Testis (tissue), 2 donors: ENCODE measurements at regions not wholly inside any gene's neighbourhood (a gene's known extent, or its start where the extent isn't known, plus 50 kb on each side); places are given as distances from the start of the nearest gene placed in this dataset.

Experiments used
- CTCF ChIP-seq, 3 experiments: fragments of 450-650 bp in 2 of 3; fragments of 200-600 bp in 1 of 3; sonication (generic) in 1 of 3; IDR thresholded peaks; one replicate each; pipeline ENCODE4 v1.5.1; 2016 to 2019; ENCODE audit warnings: antibody characterized with exemption in 3 of 3, mild to moderate bottlenecking in 2 of 3, moderate library complexity in 1 of 3
- POLR2A ChIP-seq: fragments of 450-650 bp; IDR thresholded peaks from one replicate; pipeline ENCODE4 v1.6.1; 2017; ENCODE audit warnings: antibody characterized with exemption, mild to moderate bottlenecking, moderate library complexity

- no peak for TF ChIP-seq CTCF (IDR thresholded peaks at IDR 0.05)
- no peak for TF ChIP-seq POLR2A
These were observed 132.3 kb upstream of the RASGRP1 start for GRCh38 chr15:38696790-38697495.
